ENCODE measurements at regions not wholly inside any gene's neighbourhood (a gene's known extent, or its start where the extent isn't known, plus 50 kb on each side); places are given as distances from the start of the nearest gene placed in this dataset.

GRCh38 chr5:3068401-3068800, 316.9 kb upstream of the IRX2 start:
- H3K27me3 ChIP-seq, result no peaks in the 10 kb centered on the region
- no peaks in the 10 kb centered on the region for H3K9me3 ChIP-seq
- no peak for ATAC-seq
- in situ Hi-C loops (cut with MboI; ENCODE audit: low sequenced_read_pairs in 4 of 4) (no loop called here), intact Hi-C loops (cut with DNase I; ENCODE audit: low total_unique reads) (no loop called here)
- no peak overlapping the region for H3K27ac ChIP-seq
- TF ChIP-seq CTCF (IDR thresholded peaks at IDR 0.05 in 4 of 5, conservative IDR thresholded peaks at IDR 0.05 in 1 of 5) (no peak), POLR2A (IDR thresholded peaks at IDR 0.05) (no peak)
- DNase-seq, result no peak
- no peaks in the 10 kb centered on the region for H3K36me3 ChIP-seq
- no peaks in the 10 kb centered on the region for H3K4me1 ChIP-seq
- H3K4me3 ChIP-seq, result no peak overlapping the region

DNA sequence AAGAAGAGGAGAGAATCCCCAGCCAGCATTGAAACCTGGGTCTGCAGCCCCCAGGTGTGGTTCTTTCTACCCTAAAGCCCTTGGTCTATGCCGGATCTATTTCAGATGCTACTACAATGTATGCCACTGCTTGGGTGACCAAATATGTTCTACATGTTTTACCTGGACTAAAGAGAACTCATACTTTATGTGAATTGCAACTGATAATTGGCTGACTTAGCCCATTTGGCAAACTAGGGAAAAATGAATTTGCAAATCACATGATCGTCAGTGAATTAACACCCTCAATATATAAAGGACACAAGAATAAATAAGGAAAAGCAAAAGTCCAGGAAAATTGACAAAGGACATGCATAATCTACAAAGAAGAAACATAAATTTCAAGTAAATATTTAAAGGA, 308.8 kb upstream of the IRX2 start:
- ATAC-seq (no peak), DNase-seq (no peak)
- Histone ChIP-seq H3K27ac (no peak overlapping the region), H3K4me1 (no peaks in the 10 kb centered on the region), H3K36me3 (no peaks in the 10 kb centered on the region), H3K27me3 (no peaks in the 10 kb centered on the region), H3K4me3 (no peak overlapping the region), H3K9me3 (no peaks in the 10 kb centered on the region)
- intact Hi-C loops (cut with DNase I; ENCODE audit: low total_unique reads), result no loop called here
- in situ Hi-C loops (cut with MboI; ENCODE audit: low sequenced_read_pairs in 4 of 4), result no loop called here
- TF ChIP-seq POLR2A (IDR thresholded peaks at IDR 0.05) (no peak), CTCF (IDR thresholded peaks at IDR 0.05 in 4 of 5, conservative IDR thresholded peaks at IDR 0.05 in 1 of 5) (no peak)

GRCh38 chr5:3059488-3059887, 308.0 kb upstream of the IRX2 start:
- no peak for DNase-seq
- in situ Hi-C loops (cut with MboI; ENCODE audit: low sequenced_read_pairs in 4 of 4) (no loop called here), intact Hi-C loops (cut with DNase I; ENCODE audit: low total_unique reads) (no loop called here)
- no peak overlapping the region for H3K27ac ChIP-seq
- H3K4me1 ChIP-seq, result no peaks in the 10 kb centered on the region
- TF ChIP-seq CTCF (IDR thresholded peaks at IDR 0.05 in 4 of 5, conservative IDR thresholded peaks at IDR 0.05 in 1 of 5) (no peak), POLR2A (IDR thresholded peaks at IDR 0.05) (no peak)
- no peaks in the 10 kb centered on the region for H3K27me3 ChIP-seq
- no peaks in the 10 kb centered on the region for H3K9me3 ChIP-seq
- H3K36me3 ChIP-seq, result no peaks in the 10 kb centered on the region
- ATAC-seq, result no peak
- no peak overlapping the region for H3K4me3 ChIP-seq

DNA sequence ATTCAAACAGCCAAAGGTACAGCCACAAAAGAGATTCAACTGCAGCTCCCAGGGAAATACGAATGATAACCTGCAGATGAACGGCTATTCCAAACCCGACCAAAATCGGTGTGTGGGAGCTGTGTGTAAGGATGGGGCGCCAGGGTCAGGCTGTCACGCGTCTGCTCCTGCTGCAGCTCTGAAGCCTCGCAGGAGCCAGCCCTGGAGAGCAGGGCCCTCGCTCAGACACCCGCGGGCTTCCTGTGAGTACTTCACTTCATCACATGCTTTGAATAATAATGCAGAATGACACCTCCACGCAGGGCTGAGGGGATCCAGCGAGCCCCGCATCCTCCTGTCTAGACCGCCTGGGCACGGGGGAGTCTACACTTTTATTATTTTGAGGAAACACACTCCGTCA, 307.5 kb upstream of the IRX2 start:
- Histone ChIP-seq H3K4me1 (no peaks in the 10 kb centered on the region), H3K36me3 (no peaks in the 10 kb centered on the region), H3K27me3 (no peaks in the 10 kb centered on the region), H3K9me3 (no peaks in the 10 kb centered on the region), H3K4me3 (no peak overlapping the region), H3K27ac (no peak overlapping the region)
- no peak for DNase-seq
- in situ Hi-C loops (cut with MboI; ENCODE audit: low sequenced_read_pairs in 4 of 4), result no loop called here
- intact Hi-C loops (cut with DNase I; ENCODE audit: low total_unique reads), result no loop called here
- no peak for ATAC-seq
- no peak for TF ChIP-seq CTCF (IDR thresholded peaks at IDR 0.05 in 4 of 5, conservative IDR thresholded peaks at IDR 0.05 in 1 of 5)
- TF ChIP-seq POLR2A (IDR thresholded peaks at IDR 0.05), result no peak

- no peaks in the 10 kb centered on the region for H3K9me3 ChIP-seq
- no peak overlapping the region for H3K27ac ChIP-seq
- H3K27me3 ChIP-seq, result no peaks in the 10 kb centered on the region
- TF ChIP-seq POLR2A (IDR thresholded peaks at IDR 0.05) (no peak), CTCF (IDR thresholded peaks at IDR 0.05 in 4 of 5, conservative IDR thresholded peaks at IDR 0.05 in 1 of 5) (no peak)
- H3K4me1 ChIP-seq, result no peaks in the 10 kb centered on the region
- intact Hi-C loops (cut with DNase I; ENCODE audit: low total_unique reads), result no loop called here
- no peaks in the 10 kb centered on the region for H3K36me3 ChIP-seq
- ATAC-seq (no peak), DNase-seq (no peak)
- in situ Hi-C loops (cut with MboI; ENCODE audit: low sequenced_read_pairs in 4 of 4), result no loop called here
- no peak overlapping the region for H3K4me3 ChIP-seq
These were observed 305.4 kb upstream of the IRX2 start for GRCh38 chr5:3056866-3057265.
